Glutamatergic neuron (in vitro differentiated cells): ENCODE measurements at regions not wholly inside any gene's neighbourhood (a gene's known extent, or its start where the extent isn't known, plus 50 kb on each side); places are given as distances from the start of the nearest gene placed in this dataset.

Source experiments
- DNase-seq: peaks from one replicate; pipeline ENCODE4 v3.0.0; 2022
- H3K27ac Mint-ChIP-seq: one replicate; pipeline ENCODE4 v1.8.0; 2020; ENCODE audit warnings: mild to moderate bottlenecking, mixed read lengths, inconsistent platforms; ENCODE audit not compliant: unreplicated experiment
- H3K27me3 Mint-ChIP-seq: one replicate; pipeline ENCODE4 v1.8.0; 2020; ENCODE audit warnings: mild to moderate bottlenecking, moderate library complexity, mixed read lengths, inconsistent platforms; ENCODE audit not compliant: unreplicated experiment
- H3K36me3 Mint-ChIP-seq: one replicate; pipeline ENCODE4 v1.8.0; 2020; ENCODE audit warnings: mild to moderate bottlenecking, mixed read lengths, inconsistent platforms; ENCODE audit not compliant: unreplicated experiment
- H3K4me1 Mint-ChIP-seq: one replicate; pipeline ENCODE4 v1.8.0; 2020; ENCODE audit warnings: mild to moderate bottlenecking, low read depth, mixed read lengths, inconsistent platforms; ENCODE audit not compliant: unreplicated experiment
- H3K4me3 Mint-ChIP-seq: one replicate; pipeline ENCODE4 v1.8.0; 2020; ENCODE audit warnings: mild to moderate bottlenecking, mixed read lengths, inconsistent platforms; ENCODE audit not compliant: unreplicated experiment
- H3K9me3 Mint-ChIP-seq: one replicate; pipeline ENCODE4 v1.8.0; 2020; ENCODE audit warnings: mild to moderate bottlenecking, moderate library complexity, mixed read lengths, inconsistent platforms; ENCODE audit not compliant: unreplicated experiment
- TF ChIP-seq, protein P1 (sequence below): fragments of 200-600 bp; sonication (generic); IDR thresholded peaks from one replicate; pipeline ENCODE4 v1.5.0; 2021; ENCODE audit not compliant: partially characterized antibody, unreplicated experiment

GRCh38 chr4:167787231-167787630 lies 305.1 kb upstream of the ANXA10 start:
- H3K27ac Mint-ChIP-seq: peak overlapping the region; percentile 52
- TF ChIP-seq, protein P1, sequence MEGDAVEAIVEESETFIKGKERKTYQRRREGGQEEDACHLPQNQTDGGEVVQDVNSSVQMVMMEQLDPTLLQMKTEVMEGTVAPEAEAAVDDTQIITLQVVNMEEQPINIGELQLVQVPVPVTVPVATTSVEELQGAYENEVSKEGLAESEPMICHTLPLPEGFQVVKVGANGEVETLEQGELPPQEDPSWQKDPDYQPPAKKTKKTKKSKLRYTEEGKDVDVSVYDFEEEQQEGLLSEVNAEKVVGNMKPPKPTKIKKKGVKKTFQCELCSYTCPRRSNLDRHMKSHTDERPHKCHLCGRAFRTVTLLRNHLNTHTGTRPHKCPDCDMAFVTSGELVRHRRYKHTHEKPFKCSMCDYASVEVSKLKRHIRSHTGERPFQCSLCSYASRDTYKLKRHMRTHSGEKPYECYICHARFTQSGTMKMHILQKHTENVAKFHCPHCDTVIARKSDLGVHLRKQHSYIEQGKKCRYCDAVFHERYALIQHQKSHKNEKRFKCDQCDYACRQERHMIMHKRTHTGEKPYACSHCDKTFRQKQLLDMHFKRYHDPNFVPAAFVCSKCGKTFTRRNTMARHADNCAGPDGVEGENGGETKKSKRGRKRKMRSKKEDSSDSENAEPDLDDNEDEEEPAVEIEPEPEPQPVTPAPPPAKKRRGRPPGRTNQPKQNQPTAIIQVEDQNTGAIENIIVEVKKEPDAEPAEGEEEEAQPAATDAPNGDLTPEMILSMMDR: no peak
- peaks cover 22% of the 10 kb centered on the region for H3K4me1 Mint-ChIP-seq
- H3K36me3 Mint-ChIP-seq: no peaks in the 10 kb centered on the region
- H3K9me3 Mint-ChIP-seq: peaks cover 4% of the 10 kb centered on the region
- no peak for DNase-seq
- peaks cover 3% of the 10 kb centered on the region for H3K27me3 Mint-ChIP-seq
- no peak overlapping the region for H3K4me3 Mint-ChIP-seq

GRCh38 chr4:167802463-167803212 lies 289.7 kb upstream of the ANXA10 start:
- Mint-ChIP-seq H3K4me3 (no peak overlapping the region), H3K27ac (no peak overlapping the region), H3K4me1 (peaks cover 3% of the 10 kb centered on the region), H3K27me3 (peaks cover 1% of the 10 kb centered on the region), H3K9me3 (peaks cover 1% of the 10 kb centered on the region), H3K36me3 (no peaks in the 10 kb centered on the region)
- no peak for DNase-seq
- TF ChIP-seq, protein P1: no peak

DNA sequence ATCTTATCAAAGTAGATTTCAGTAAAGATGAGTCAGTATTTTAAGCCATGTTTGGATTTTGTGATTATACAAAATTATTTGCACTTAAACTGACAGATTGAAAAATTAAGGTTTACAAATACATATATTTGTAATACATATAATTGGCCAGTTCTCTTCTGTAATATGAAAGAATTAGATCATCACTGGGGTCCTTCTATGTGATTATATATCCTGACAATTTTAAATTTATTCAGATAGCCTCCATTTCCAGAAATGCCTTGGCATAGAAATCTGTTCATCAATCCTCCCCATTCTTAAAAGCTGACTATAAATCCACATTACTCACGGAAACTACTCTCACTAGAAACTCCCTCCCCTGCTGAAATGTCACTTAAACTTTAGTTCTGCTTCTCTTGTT lies 280.4 kb upstream of the ANXA10 start:
- H3K9me3 Mint-ChIP-seq: peaks cover 1% of the 10 kb centered on the region
- no peak overlapping the region for H3K4me3 Mint-ChIP-seq
- H3K27me3 Mint-ChIP-seq: no peaks in the 10 kb centered on the region
- TF ChIP-seq, protein P1: no peak
- peaks cover 5% of the 10 kb centered on the region for H3K36me3 Mint-ChIP-seq
- no peak for DNase-seq
- no peaks in the 10 kb centered on the region for H3K4me1 Mint-ChIP-seq
- no peak overlapping the region for H3K27ac Mint-ChIP-seq

DNA sequence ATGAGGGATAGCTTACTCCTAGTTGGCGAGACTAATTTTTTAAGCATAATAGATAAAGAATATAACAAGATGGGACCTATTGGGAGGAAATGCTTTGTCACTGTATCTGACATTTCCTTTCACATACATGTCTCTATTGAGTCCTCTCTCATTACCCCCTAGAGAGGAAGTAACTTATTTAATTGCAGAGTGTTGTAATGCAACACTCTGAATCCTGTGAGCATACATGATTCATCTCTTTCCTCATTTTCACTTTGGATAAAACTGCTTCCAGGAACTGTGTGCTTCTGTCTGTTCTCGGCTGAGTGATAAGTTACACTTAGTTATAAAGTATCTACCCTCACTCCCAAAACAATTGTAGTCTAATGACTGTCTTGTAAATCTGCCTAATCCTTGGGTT lies 266.1 kb upstream of the ANXA10 start:
- H3K36me3 Mint-ChIP-seq: no peaks in the 10 kb centered on the region
- H3K4me3 Mint-ChIP-seq: no peak overlapping the region
- no peak for DNase-seq
- no peaks in the 10 kb centered on the region for H3K27me3 Mint-ChIP-seq
- no peaks in the 10 kb centered on the region for H3K9me3 Mint-ChIP-seq
- no peaks in the 10 kb centered on the region for H3K4me1 Mint-ChIP-seq
- no peak overlapping the region for H3K27ac Mint-ChIP-seq
- TF ChIP-seq, protein P1: no peak

DNA sequence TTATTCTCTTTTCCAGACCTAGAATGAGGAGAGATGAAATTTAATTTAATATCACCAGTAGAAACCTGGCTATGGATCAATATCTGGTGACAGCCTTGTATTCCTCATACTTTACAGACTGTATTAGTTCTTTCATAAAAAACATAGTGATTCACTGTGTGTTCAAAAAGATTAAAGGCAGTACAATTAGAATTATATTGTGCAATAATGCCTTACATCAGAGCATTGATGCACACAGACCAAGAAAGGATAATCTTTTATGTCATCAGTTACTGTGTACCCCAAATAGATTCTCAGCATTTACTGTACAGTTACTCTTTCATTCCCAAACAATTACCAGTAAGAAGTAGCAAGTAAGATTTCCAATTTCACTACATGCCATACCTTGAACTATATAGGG lies 260.5 kb upstream of the ANXA10 start:
- Mint-ChIP-seq H3K27me3 (no peaks in the 10 kb centered on the region), H3K27ac (no peak overlapping the region), H3K4me1 (peaks cover 4% of the 10 kb centered on the region), H3K9me3 (no peaks in the 10 kb centered on the region), H3K36me3 (no peaks in the 10 kb centered on the region), H3K4me3 (no peak overlapping the region)
- no peak for DNase-seq
- TF ChIP-seq, protein P1: no peak
